Skeletal muscle tissue (tissue), 3 donors: ENCODE measurements at regions not wholly inside any gene's neighbourhood (a gene's known extent, or its start where the extent isn't known, plus 50 kb on each side); places are given as distances from the start of the nearest gene placed in this dataset.
"Not testable (repeated sequence)": the region's sequence is repeated elsewhere in the genome, so short reads cannot be mapped to it uniquely, and the experiment has no call there.

Experiments used
- H3K27ac ChIP-seq: one replicate; pipeline ENCODE4 v1.7.0; 2013; ENCODE audit warnings: mild to moderate bottlenecking, low read depth, low read length, inconsistent platforms
- H3K27me3 ChIP-seq, 3 donors: one replicate each; pipeline ENCODE4 v1.7.0; 2013; ENCODE audit warnings: low read length in 3 of 3; ENCODE audit not compliant: control insufficient read depth in 3 of 3, insufficient read depth in 3 of 3
- H3K36me3 ChIP-seq, 3 donors: one replicate each; pipeline ENCODE4 v1.7.0; 2013; ENCODE audit warnings: low read length in 3 of 3; ENCODE audit not compliant: control insufficient read depth in 3 of 3, insufficient read depth in 3 of 3
- H3K4me1 ChIP-seq, 3 donors: one replicate each; pipeline ENCODE4 v1.7.0; 2013; ENCODE audit warnings: low read length in 3 of 3, mild to moderate bottlenecking in 3 of 3; ENCODE audit not compliant: control insufficient read depth in 3 of 3, insufficient read depth in 3 of 3
- H3K4me3 ChIP-seq, 3 donors: one replicate each; pipeline ENCODE4 v1.7.0; 2013; ENCODE audit warnings: low read length in 3 of 3
- H3K9ac ChIP-seq, 3 donors: one replicate each; pipeline ENCODE4 v1.7.0; 2013; ENCODE audit warnings: low read length in 3 of 3, mild to moderate bottlenecking in 3 of 3, moderate library complexity in 2 of 3, low read depth in 1 of 3
- H3K9me3 ChIP-seq, 3 donors: one replicate each; pipeline ENCODE4 v1.7.0; 2013; ENCODE audit warnings: low read length in 3 of 3; ENCODE audit not compliant: control insufficient read depth in 3 of 3
- donor health status: Osteomylitis.

GRCh38 chr5:92017776-92018175, 634.7 kb upstream of the ARRDC3 start:
- no peaks in the 10 kb centered on the region for H3K4me1 ChIP-seq
- H3K27me3 ChIP-seq = no peaks in the 10 kb centered on the region
- no peak overlapping the region for H3K9ac ChIP-seq
- no peak overlapping the region for H3K27ac ChIP-seq
- H3K4me3 ChIP-seq = no peak overlapping the region
- H3K9me3 ChIP-seq = no peaks in the 10 kb centered on the region
- no peaks in the 10 kb centered on the region for H3K36me3 ChIP-seq

- not testable (repeated sequence) for H3K27ac ChIP-seq, H3K4me1 ChIP-seq, H3K36me3 ChIP-seq, H3K4me3 ChIP-seq, H3K9me3 ChIP-seq, H3K9ac ChIP-seq, H3K27me3 ChIP-seq
Measured at GRCh38 chr5:92011845-92012244, 628.7 kb upstream of the ARRDC3 start.

DNA sequence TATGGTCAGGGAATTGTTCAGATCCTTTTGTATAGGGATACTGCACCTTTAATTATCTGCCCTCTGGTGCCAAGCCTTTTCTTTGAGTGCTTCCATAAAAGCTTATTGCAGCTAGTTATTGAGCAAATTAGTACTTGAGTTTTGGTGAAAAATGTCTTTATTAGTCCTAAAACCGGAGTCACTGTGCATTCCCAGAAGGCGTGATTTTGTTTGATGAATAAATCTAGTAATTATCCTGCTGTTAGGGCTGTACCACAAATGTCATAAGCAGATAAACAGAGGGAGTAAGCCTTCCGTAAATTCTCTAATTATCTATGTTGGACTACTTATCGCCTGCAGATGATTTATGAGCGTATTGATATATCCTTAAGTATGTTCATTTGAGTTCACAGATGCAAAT, 620.7 kb upstream of the ARRDC3 start:
- Histone ChIP-seq H3K4me3 (no peak overlapping the region), H3K36me3 (no peaks in the 10 kb centered on the region), H3K9me3 (no peaks in the 10 kb centered on the region), H3K27ac (no peak overlapping the region), H3K27me3 (no peaks in the 10 kb centered on the region), H3K9ac (no peak overlapping the region), H3K4me1 (no peaks in the 10 kb centered on the region)

GRCh38 chr5:92002721-92003274, 619.7 kb upstream of the ARRDC3 start:
- Histone ChIP-seq H3K9me3 (no peaks in the 10 kb centered on the region), H3K9ac (no peak overlapping the region), H3K27ac (no peak overlapping the region), H3K27me3 (no peaks in the 10 kb centered on the region), H3K36me3 (no peaks in the 10 kb centered on the region), H3K4me1 (no peaks in the 10 kb centered on the region), H3K4me3 (no peak overlapping the region)

DNA sequence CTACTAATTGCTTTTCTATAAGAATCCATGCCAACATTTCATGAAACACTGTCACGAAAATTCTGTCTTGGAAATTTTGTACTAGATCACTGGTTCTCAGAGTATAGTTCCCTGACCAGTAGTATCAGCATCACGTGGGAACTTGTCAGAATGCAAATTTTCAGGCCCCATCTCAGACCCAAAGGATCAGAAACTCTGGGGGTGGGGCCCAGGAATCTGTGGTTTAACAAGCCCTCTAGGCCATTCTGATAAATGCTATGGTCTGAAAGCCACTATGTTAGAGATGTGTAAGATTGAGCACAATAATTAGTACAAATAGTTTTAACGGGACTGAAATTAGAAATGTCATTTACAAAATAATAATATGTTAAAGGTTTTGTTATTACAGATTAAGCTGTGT, 615.7 kb upstream of the ARRDC3 start:
- H3K9me3 ChIP-seq = no peaks in the 10 kb centered on the region
- no peak overlapping the region for H3K9ac ChIP-seq
- H3K27ac ChIP-seq = no peak overlapping the region
- no peaks in the 10 kb centered on the region for H3K4me1 ChIP-seq
- no peaks in the 10 kb centered on the region for H3K27me3 ChIP-seq
- no peaks in the 10 kb centered on the region for H3K36me3 ChIP-seq
- H3K4me3 ChIP-seq = no peak overlapping the region

- Histone ChIP-seq H3K4me1 (no peaks in the 10 kb centered on the region), H3K9ac (no peak overlapping the region)
Measured at GRCh38 chr5:91983869-91984268, 600.8 kb upstream of the ARRDC3 start.

DNA sequence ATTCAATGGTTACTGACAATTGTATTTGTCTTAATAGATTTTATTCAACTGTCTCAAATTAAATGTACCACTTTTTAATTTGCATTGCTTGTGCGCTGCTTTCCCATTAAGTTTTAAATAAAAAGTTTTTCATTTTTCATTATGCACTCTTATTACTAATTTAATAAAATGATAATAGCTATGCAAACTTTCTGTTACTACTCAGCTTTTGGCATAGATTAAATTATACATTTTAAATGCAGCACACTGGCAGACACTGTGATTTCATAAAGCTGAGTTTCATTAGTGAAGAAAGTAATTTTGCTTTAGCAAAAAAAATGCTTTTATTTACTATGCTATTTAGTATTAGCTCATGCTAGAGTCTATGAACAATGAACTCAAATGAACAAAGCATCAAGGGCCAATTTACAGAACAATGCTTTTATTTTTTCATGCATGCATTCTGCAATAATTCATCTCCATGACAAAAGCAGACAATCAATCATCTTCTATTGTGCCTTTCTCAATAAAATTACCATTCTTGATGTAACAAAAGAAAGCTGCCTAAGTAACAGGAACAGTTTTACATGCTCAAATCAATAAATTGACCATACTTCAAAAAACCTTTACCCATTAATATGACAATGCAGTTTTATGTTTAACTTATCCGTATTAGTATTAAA, 595.2 kb upstream of the ARRDC3 start:
- Histone ChIP-seq H3K27me3 (no peaks in the 10 kb centered on the region), H3K4me1 (no peaks in the 10 kb centered on the region), H3K9me3 (no peaks in the 10 kb centered on the region), H3K4me3 (no peak overlapping the region), H3K27ac (no peak overlapping the region), H3K9ac (no peak overlapping the region), H3K36me3 (no peaks in the 10 kb centered on the region)

More at GRCh38 chr5:91983869-91984268, 600.8 kb upstream of the ARRDC3 start:
- H3K27me3 ChIP-seq = no peaks in the 10 kb centered on the region
- H3K27ac ChIP-seq = no peak overlapping the region
- H3K4me3 ChIP-seq = no peak overlapping the region
- H3K9me3 ChIP-seq = no peaks in the 10 kb centered on the region
- no peaks in the 10 kb centered on the region for H3K36me3 ChIP-seq

- no peaks in the 10 kb centered on the region for H3K36me3 ChIP-seq
- no peaks in the 10 kb centered on the region for H3K4me1 ChIP-seq
- H3K4me3 ChIP-seq = no peak overlapping the region
- H3K9me3 ChIP-seq = no peaks in the 10 kb centered on the region
- no peak overlapping the region for H3K27ac ChIP-seq
- H3K9ac ChIP-seq = no peak overlapping the region
- no peaks in the 10 kb centered on the region for H3K27me3 ChIP-seq
Measured at GRCh38 chr5:91977579-91977978, 594.5 kb upstream of the ARRDC3 start.

DNA sequence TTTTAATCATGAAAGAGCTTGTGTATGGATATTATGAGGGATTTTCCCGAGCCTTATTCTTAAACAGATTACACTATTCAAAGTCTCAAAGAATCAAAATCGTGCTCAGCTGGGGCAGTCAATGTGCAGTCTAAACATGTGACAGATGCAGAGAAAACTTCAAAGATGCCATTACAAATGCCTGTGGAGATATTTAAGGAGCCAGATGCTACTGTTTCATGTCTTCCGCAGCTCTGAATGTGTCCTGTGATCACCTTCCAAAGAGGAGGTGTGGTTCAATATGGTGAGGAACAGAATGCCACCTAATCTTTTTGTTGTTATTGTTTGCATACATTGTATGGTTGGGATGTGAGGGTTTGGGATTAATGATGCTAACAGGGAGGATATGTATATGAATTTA, 593.3 kb upstream of the ARRDC3 start:
- Histone ChIP-seq H3K27me3 (no peaks in the 10 kb centered on the region), H3K9ac (no peak overlapping the region), H3K9me3 (no peaks in the 10 kb centered on the region), H3K4me1 (no peaks in the 10 kb centered on the region), H3K36me3 (no peaks in the 10 kb centered on the region), H3K27ac (no peak overlapping the region), H3K4me3 (no peak overlapping the region)

- H3K27me3 ChIP-seq = no peaks in the 10 kb centered on the region
- no peaks in the 10 kb centered on the region for H3K4me1 ChIP-seq
- H3K9ac ChIP-seq = no peak overlapping the region
- no peaks in the 10 kb centered on the region for H3K36me3 ChIP-seq
- no peak overlapping the region for H3K4me3 ChIP-seq
- H3K9me3 ChIP-seq = no peaks in the 10 kb centered on the region
- H3K27ac ChIP-seq = no peak overlapping the region
Measured at GRCh38 chr5:91963166-91963565, 580.0 kb upstream of the ARRDC3 start.
